ENCODE measurements at regions not wholly inside any gene's neighbourhood (a gene's known extent, or its start where the extent isn't known, plus 50 kb on each side); places are given as distances from the start of the nearest gene placed in this dataset.

DNA sequence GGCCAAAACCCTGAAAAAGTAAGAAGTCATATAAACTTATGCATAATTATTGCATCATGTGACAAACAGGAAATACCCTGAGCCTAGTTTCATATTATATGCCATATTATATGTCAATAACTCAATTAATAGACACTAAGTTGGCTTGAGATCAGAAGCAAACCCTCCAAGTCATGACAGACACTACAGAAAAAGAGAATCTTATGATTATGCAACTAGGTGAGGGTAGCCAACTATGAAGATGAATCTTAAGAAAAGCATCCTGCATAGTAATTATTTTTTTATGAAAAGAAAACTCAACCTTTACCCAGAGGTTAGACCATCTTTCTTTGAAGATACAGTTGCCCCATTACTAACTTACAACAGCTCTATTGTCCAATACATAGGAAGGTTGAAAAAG is 192.4 kb upstream of the VEPH1 start:
- Histone ChIP-seq H3K9me3 (no peaks in the 10 kb centered on the region), H3K4me2 (no peak overlapping the region), H3K4me1 (no peaks in the 10 kb centered on the region), H3K27ac (no peak overlapping the region), H3K4me3 (no peak overlapping the region)
- FAIRE-seq (no peak), DNase-seq (ENCODE audit: low read depth in 1 of 2, low spot score in 1 of 2) (no peak), ATAC-seq (no peak)
- POLR2A ChIA-PET: no interaction called here
- no peak for TF ChIP-seq RAD21 (conservative IDR thresholded peaks at IDR 0.05 in 1 of 2, IDR thresholded peaks at IDR 0.05 in 1 of 2)
- TF ChIP-seq, protein P1, sequence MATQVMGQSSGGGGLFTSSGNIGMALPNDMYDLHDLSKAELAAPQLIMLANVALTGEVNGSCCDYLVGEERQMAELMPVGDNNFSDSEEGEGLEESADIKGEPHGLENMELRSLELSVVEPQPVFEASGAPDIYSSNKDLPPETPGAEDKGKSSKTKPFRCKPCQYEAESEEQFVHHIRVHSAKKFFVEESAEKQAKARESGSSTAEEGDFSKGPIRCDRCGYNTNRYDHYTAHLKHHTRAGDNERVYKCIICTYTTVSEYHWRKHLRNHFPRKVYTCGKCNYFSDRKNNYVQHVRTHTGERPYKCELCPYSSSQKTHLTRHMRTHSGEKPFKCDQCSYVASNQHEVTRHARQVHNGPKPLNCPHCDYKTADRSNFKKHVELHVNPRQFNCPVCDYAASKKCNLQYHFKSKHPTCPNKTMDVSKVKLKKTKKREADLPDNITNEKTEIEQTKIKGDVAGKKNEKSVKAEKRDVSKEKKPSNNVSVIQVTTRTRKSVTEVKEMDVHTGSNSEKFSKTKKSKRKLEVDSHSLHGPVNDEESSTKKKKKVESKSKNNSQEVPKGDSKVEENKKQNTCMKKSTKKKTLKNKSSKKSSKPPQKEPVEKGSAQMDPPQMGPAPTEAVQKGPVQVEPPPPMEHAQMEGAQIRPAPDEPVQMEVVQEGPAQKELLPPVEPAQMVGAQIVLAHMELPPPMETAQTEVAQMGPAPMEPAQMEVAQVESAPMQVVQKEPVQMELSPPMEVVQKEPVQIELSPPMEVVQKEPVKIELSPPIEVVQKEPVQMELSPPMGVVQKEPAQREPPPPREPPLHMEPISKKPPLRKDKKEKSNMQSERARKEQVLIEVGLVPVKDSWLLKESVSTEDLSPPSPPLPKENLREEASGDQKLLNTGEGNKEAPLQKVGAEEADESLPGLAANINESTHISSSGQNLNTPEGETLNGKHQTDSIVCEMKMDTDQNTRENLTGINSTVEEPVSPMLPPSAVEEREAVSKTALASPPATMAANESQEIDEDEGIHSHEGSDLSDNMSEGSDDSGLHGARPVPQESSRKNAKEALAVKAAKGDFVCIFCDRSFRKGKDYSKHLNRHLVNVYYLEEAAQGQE (IDR thresholded peaks at IDR 0.05): no peak
- TF ChIP-seq, protein P2, sequence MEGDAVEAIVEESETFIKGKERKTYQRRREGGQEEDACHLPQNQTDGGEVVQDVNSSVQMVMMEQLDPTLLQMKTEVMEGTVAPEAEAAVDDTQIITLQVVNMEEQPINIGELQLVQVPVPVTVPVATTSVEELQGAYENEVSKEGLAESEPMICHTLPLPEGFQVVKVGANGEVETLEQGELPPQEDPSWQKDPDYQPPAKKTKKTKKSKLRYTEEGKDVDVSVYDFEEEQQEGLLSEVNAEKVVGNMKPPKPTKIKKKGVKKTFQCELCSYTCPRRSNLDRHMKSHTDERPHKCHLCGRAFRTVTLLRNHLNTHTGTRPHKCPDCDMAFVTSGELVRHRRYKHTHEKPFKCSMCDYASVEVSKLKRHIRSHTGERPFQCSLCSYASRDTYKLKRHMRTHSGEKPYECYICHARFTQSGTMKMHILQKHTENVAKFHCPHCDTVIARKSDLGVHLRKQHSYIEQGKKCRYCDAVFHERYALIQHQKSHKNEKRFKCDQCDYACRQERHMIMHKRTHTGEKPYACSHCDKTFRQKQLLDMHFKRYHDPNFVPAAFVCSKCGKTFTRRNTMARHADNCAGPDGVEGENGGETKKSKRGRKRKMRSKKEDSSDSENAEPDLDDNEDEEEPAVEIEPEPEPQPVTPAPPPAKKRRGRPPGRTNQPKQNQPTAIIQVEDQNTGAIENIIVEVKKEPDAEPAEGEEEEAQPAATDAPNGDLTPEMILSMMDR (IDR thresholded peaks at IDR 0.05): no peak
- no peak for TF ChIP-seq FOSL2 (IDR thresholded peaks at IDR 0.05)
- TF ChIP-seq FOSL2 (CRISPR knock-in tag; IDR thresholded peaks at IDR 0.05): no peak
- no peak for TF ChIP-seq POLR2A (IDR thresholded peaks at IDR 0.05; ENCODE audit: low read length)
- no peak for TF ChIP-seq TFCP2L1 (CRISPR knock-in tag; IDR thresholded peaks at IDR 0.05)
- TF ChIP-seq, protein P3, sequence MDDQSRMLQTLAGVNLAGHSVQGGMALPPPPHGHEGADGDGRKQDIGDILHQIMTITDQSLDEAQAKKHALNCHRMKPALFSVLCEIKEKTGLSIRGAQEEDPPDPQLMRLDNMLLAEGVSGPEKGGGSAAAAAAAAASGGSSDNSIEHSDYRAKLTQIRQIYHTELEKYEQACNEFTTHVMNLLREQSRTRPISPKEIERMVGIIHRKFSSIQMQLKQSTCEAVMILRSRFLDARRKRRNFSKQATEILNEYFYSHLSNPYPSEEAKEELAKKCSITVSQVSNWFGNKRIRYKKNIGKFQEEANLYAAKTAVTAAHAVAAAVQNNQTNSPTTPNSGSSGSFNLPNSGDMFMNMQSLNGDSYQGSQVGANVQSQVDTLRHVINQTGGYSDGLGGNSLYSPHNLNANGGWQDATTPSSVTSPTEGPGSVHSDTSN (IDR thresholded peaks at IDR 0.05): no peak
- TF ChIP-seq, protein P4, sequence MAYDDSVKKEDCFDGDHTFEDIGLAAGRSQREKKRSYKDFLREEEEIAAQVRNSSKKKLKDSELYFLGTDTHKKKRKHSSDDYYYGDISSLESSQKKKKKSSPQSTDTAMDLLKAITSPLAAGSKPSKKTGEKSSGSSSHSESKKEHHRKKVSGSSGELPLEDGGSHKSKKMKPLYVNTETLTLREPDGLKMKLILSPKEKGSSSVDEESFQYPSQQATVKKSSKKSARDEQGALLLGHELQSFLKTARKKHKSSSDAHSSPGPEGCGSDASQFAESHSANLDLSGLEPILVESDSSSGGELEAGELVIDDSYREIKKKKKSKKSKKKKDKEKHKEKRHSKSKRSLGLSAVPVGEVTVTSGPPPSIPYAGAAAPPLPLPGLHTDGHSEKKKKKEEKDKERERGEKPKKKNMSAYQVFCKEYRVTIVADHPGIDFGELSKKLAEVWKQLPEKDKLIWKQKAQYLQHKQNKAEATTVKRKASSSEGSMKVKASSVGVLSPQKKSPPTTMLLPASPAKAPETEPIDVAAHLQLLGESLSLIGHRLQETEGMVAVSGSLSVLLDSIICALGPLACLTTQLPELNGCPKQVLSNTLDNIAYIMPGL (CRISPR knock-in tag; IDR thresholded peaks at IDR 0.05; ENCODE audit: borderline replicate concordance): no peak
- TF ChIP-seq HEYL (CRISPR knock-in tag; IDR thresholded peaks at IDR 0.05): no peak
- no peak for TF ChIP-seq FOXS1 (CRISPR knock-in tag; IDR thresholded peaks at IDR 0.05)
- TF ChIP-seq, protein P5, sequence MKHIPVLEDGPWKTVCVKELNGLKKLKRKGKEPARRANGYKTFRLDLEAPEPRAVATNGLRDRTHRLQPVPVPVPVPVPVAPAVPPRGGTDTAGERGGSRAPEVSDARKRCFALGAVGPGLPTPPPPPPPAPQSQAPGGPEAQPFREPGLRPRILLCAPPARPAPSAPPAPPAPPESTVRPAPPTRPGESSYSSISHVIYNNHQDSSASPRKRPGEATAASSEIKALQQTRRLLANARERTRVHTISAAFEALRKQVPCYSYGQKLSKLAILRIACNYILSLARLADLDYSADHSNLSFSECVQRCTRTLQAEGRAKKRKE (CRISPR knock-in tag; IDR thresholded peaks at IDR 0.05; ENCODE audit: low read depth): no peak
- no peak for TF ChIP-seq CBX8 (IDR thresholded peaks at IDR 0.05)
- no peak for TF ChIP-seq MAFK (IDR thresholded peaks at IDR 0.05; ENCODE audit: partially characterized antibody)
- TF ChIP-seq, protein P6, sequence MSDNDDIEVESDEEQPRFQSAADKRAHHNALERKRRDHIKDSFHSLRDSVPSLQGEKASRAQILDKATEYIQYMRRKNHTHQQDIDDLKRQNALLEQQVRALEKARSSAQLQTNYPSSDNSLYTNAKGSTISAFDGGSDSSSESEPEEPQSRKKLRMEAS (IDR thresholded peaks at IDR 0.05): no peak
- CTCF ChIA-PET: no interaction called here

DNA sequence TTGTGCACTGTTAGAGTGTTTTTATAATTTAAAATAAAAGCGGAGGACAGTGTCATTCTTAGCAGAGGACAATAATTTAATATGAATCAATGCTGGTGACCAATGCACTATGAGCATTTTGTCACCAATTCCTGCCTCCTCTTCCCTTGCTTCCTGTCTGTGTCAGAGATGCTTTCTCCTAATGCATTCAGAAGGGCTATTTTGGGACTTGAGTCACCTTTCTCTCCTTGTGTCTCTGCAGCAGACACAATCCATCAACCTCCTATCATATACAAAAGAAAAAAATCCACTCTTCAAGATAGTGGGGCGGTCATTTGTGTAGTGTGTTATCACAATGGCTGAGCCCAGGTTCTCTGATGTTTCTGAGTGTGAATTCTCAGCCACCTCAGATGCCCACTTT is 191.9 kb upstream of the VEPH1 start:
- ChIA-PET POLR2A (no interaction called here), CTCF (no interaction called here)
- ATAC-seq: no peak
- no peak for FAIRE-seq
- Histone ChIP-seq H3K4me3 (no peak overlapping the region), H3K9me3 (no peaks in the 10 kb centered on the region), H3K4me1 (no peaks in the 10 kb centered on the region), H3K4me2 (no peak overlapping the region), H3K27ac (no peak overlapping the region)
- WGBS (ENCODE audit: missing lambda C conversion rate): 1% methylated on average over 2 of the region's 2 CpGs
- DNase-seq (ENCODE audit: low read depth in 1 of 2, low spot score in 1 of 2): no peak
- TF ChIP-seq FOSB (CRISPR knock-in tag; IDR thresholded peaks at IDR 0.05) (no peak), PHF8 (IDR thresholded peaks at IDR 0.05; ENCODE audit: borderline replicate concordance, low read depth) (no peak), BHLHE40 (IDR thresholded peaks at IDR 0.05; ENCODE audit: low read depth, low read length) (no peak), FOSL2 (IDR thresholded peaks at IDR 0.05) (no peak), FOSL2 (CRISPR knock-in tag; IDR thresholded peaks at IDR 0.05) (no peak), MYC (IDR thresholded peaks at IDR 0.05; ENCODE audit: borderline replicate concordance, low read length) (no peak), HOXA7 (CRISPR knock-in tag; IDR thresholded peaks at IDR 0.05) (no peak), KDM5A (IDR thresholded peaks at IDR 0.05) (no peak), SREBF2 (IDR thresholded peaks at IDR 0.05) (no peak), CBX2 (IDR thresholded peaks at IDR 0.05; ENCODE audit: borderline replicate concordance, low read depth) (no peak), POLR2A (IDR thresholded peaks at IDR 0.05; ENCODE audit: low read length) (no peak), HOXB13 (CRISPR knock-in tag; IDR thresholded peaks at IDR 0.05; ENCODE audit: low read depth) (no peak)
- TF ChIP-seq, protein P2 (IDR thresholded peaks at IDR 0.05): no peak
- TF ChIP-seq, protein P7, sequence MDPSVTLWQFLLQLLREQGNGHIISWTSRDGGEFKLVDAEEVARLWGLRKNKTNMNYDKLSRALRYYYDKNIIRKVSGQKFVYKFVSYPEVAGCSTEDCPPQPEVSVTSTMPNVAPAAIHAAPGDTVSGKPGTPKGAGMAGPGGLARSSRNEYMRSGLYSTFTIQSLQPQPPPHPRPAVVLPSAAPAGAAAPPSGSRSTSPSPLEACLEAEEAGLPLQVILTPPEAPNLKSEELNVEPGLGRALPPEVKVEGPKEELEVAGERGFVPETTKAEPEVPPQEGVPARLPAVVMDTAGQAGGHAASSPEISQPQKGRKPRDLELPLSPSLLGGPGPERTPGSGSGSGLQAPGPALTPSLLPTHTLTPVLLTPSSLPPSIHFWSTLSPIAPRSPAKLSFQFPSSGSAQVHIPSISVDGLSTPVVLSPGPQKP (IDR thresholded peaks at IDR 0.05; ENCODE audit: low read depth, low read length): no peak
